ENCODE measurements at regions not wholly inside any gene's neighbourhood (a gene's known extent, or its start where the extent isn't known, plus 50 kb on each side); places are given as distances from the start of the nearest gene placed in this dataset.

DNA sequence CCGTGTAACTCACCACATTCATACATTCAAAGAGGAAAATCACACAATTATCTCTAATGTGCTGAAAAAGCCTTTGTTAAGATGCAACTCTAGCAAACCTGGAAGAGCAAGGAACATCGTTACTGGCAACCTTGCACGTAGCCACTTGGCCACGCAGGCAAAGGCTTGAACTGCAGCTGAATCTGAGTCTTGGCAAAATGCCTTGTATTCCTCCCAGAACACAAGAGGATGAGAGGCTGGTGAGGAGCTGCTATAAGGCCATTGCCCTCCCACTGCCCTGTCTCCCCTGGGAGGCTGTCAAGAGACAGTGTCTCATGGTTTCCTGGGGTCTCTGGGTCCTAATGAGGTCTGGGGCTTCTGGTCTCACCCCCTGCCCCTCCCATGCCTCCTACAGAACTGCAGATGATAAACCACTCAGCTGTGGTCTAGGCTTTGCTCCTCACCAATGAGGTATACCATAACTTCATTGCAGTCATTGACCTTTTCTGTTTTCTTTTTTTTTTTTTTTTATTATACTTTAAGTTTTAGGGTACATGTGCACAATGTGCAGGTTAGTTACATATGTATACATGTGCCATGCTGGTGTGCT lies 141.4 kb downstream of the SPP2 start:
- H3K4me3 ChIP-seq (ENCODE audit: low read length) = no peak overlapping the region
- no peak overlapping the region for H3K9ac ChIP-seq (ENCODE audit: low read depth, low read length)
- H3K27me3 ChIP-seq (ENCODE audit: insufficient read depth, low read length) = no peaks in the 10 kb centered on the region
- H3K4me1 ChIP-seq (ENCODE audit: insufficient read depth, low read length) = no peaks in the 10 kb centered on the region; the same call in none of the 2 replicates
- H3K36me3 ChIP-seq (ENCODE audit: insufficient read depth, low read depth, low read length) = no peaks in the 10 kb centered on the region
- no peak overlapping the region for H3K27ac ChIP-seq (ENCODE audit: low read length)
- H3K9me3 ChIP-seq (ENCODE audit: insufficient read depth, low read depth, low read length) = no peaks in the 10 kb centered on the region

DNA sequence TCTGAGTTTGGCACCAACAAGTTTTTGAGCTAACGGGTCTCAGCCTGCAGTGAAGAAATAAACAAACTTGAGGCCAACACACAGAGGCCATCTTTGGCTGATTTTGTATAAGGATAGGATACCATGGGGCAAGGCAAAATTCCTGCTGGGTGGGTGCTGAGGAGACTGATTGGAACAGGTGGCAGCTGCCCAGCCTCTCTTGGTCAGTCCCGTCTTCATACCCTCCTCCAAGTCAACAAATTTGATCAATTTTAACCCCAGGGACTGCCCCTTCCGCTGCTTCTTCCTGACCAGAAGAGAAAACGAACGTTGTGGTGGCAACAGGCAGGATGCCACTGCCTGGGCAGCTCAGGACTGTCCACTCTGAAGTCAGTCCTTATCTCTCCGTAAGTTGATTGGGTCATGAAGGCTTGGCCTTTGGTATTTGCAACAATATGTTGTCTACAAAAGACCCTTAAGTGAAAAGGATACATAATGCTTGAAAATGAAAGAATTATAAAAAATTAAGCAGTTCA lies 139.3 kb downstream of the SPP2 start:
- H3K27me3 ChIP-seq (ENCODE audit: insufficient read depth, low read length) = no peaks in the 10 kb centered on the region
- H3K27ac ChIP-seq (ENCODE audit: low read length) = no peak overlapping the region
- no peak overlapping the region for H3K9ac ChIP-seq (ENCODE audit: low read depth, low read length)
- H3K36me3 ChIP-seq (ENCODE audit: insufficient read depth, low read depth, low read length) = no peaks in the 10 kb centered on the region
- H3K4me1 ChIP-seq (ENCODE audit: insufficient read depth, low read length) = no peaks in the 10 kb centered on the region; the same call in 1 of the 2 replicates
- no peaks in the 10 kb centered on the region for H3K9me3 ChIP-seq (ENCODE audit: insufficient read depth, low read depth, low read length)
- H3K4me3 ChIP-seq (ENCODE audit: low read length) = no peak overlapping the region

- Histone ChIP-seq H3K9me3 (ENCODE audit: insufficient read depth, low read depth, low read length) (no peaks in the 10 kb centered on the region), H3K36me3 (ENCODE audit: insufficient read depth, low read depth, low read length) (no peaks in the 10 kb centered on the region), H3K4me3 (ENCODE audit: low read length) (no peak overlapping the region), H3K27me3 (ENCODE audit: insufficient read depth, low read length) (no peaks in the 10 kb centered on the region), H3K4me1 (ENCODE audit: insufficient read depth, low read length) (no peaks in the 10 kb centered on the region; the same call in 1 of the 2 replicates), H3K27ac (ENCODE audit: low read length) (no peak overlapping the region), H3K9ac (ENCODE audit: low read depth, low read length) (no peak overlapping the region)
Measured at GRCh38 chr2:234189230-234189629, 138.7 kb downstream of the SPP2 start.

DNA sequence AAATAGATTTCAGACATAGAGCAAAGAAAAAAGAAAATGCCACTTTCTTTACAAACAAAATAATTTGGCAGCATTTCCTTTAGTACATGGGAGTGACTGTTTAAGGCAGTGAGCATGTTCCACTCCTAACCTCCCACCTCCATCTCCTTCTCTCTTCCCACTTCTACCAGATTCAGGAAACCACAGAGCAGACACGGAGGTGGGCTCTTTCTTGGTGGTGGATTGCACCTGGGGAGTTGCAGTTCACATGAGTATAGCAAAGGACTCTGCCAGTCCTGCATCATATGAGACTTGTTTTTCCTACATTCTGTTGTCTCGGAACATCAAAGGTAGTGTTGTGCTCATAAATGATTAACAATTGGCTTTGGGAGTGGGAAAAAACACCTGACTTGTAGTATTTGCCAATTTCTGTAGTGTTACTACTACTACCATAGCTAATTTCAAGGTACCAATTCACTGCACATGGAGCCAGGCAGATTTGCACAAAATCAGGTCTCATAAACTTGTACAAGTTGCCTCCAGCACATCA lies 137.2 kb downstream of the SPP2 start:
- Histone ChIP-seq H3K36me3 (ENCODE audit: insufficient read depth, low read depth, low read length) (no peaks in the 10 kb centered on the region), H3K9ac (ENCODE audit: low read depth, low read length) (no peak overlapping the region), H3K4me1 (ENCODE audit: insufficient read depth, low read length) (no peaks in the 10 kb centered on the region; the same call in 1 of the 2 replicates), H3K4me3 (ENCODE audit: low read length) (no peak overlapping the region), H3K27ac (ENCODE audit: low read length) (no peak overlapping the region), H3K9me3 (ENCODE audit: insufficient read depth, low read depth, low read length) (no peaks in the 10 kb centered on the region), H3K27me3 (ENCODE audit: insufficient read depth, low read length) (no peaks in the 10 kb centered on the region)

- Histone ChIP-seq H3K9ac (ENCODE audit: low read depth, low read length) (no peak overlapping the region), H3K27ac (ENCODE audit: low read length) (no peak overlapping the region), H3K4me1 (ENCODE audit: insufficient read depth, low read length) (no peaks in the 10 kb centered on the region), H3K36me3 (ENCODE audit: insufficient read depth, low read depth, low read length) (no peaks in the 10 kb centered on the region), H3K27me3 (ENCODE audit: insufficient read depth, low read length) (no peaks in the 10 kb centered on the region), H3K9me3 (ENCODE audit: insufficient read depth, low read depth, low read length) (no peaks in the 10 kb centered on the region), H3K4me3 (ENCODE audit: low read length) (no peak overlapping the region)
Measured at GRCh38 chr2:234181121-234181520, 130.6 kb downstream of the SPP2 start.

- Histone ChIP-seq H3K36me3 (ENCODE audit: insufficient read depth, low read depth, low read length) (no peaks in the 10 kb centered on the region), H3K4me1 (ENCODE audit: insufficient read depth, low read length) (no peaks in the 10 kb centered on the region), H3K27me3 (ENCODE audit: insufficient read depth, low read length) (no peaks in the 10 kb centered on the region), H3K9ac (ENCODE audit: low read depth, low read length) (no peak overlapping the region), H3K27ac (ENCODE audit: low read length) (no peak overlapping the region), H3K9me3 (ENCODE audit: insufficient read depth, low read depth, low read length) (no peaks in the 10 kb centered on the region), H3K4me3 (ENCODE audit: low read length) (no peak overlapping the region)
Measured at GRCh38 chr2:234179031-234179363, 128.5 kb downstream of the SPP2 start.

DNA sequence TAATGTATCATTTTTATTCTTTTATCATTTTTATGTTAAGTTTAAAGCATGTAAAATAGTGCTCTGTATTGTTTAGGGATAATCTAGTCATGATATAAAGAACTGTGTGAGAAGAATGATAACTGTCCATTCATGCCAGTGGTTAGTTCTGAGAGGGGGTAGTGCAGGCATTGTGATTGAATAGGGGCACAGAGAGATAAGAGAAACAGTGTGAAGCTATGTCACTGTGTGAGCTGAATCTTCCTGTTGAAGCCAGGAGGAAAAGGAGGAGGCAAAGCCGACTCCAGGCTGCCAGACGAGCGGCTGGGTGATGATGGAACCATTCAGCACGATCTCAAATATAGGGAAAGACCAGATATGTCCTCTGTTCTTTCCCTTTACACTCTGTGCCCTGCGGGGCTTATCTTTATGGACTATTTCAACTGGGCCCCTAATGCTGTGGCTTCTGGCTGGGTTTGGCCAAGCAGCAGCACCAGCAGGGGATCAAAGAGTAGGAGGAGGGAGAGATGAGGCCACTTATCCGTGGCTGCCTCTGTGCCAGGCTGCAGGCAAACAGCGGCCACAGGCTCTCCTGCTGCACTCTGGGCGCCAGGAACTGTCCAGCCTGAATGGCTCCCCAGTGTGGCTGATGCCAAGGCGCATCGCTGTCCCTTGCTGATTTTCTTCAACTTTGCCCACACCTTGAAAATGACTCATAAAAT lies 128.0 kb downstream of the SPP2 start:
- no peaks in the 10 kb centered on the region for H3K27me3 ChIP-seq (ENCODE audit: insufficient read depth, low read length)
- no peak overlapping the region for H3K9ac ChIP-seq (ENCODE audit: low read depth, low read length)
- H3K4me3 ChIP-seq (ENCODE audit: low read length) = no peak overlapping the region
- H3K9me3 ChIP-seq (ENCODE audit: insufficient read depth, low read depth, low read length) = no peaks in the 10 kb centered on the region
- H3K36me3 ChIP-seq (ENCODE audit: insufficient read depth, low read depth, low read length) = no peaks in the 10 kb centered on the region
- no peaks in the 10 kb centered on the region for H3K4me1 ChIP-seq (ENCODE audit: insufficient read depth, low read length)
- H3K27ac ChIP-seq (ENCODE audit: low read length) = no peak overlapping the region

DNA sequence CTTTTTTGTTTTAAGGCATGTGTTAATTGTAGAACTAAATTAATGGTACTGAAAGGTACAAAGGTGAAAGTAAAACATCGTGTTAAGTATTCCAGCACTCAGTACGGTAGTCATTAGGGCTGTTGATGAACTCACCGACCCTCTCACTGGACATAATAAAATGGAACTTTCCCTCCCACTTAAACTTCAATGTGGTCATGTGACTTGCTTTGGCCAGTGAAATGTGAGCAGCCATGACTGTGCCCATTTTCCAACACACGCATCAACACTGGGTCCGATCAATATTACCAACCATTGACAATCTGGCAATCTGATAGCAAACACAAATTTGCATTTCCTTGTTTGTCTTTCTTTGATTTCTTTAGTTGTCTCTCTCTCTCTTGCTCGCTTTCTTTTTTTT lies 125.1 kb downstream of the SPP2 start:
- H3K27me3 ChIP-seq (ENCODE audit: insufficient read depth, low read length) = no peaks in the 10 kb centered on the region
- no peaks in the 10 kb centered on the region for H3K36me3 ChIP-seq (ENCODE audit: insufficient read depth, low read depth, low read length)
- H3K4me1 ChIP-seq (ENCODE audit: insufficient read depth, low read length) = no peaks in the 10 kb centered on the region
- no peaks in the 10 kb centered on the region for H3K9me3 ChIP-seq (ENCODE audit: insufficient read depth, low read depth, low read length)
- no peak overlapping the region for H3K4me3 ChIP-seq (ENCODE audit: low read length)
- no peak overlapping the region for H3K9ac ChIP-seq (ENCODE audit: low read depth, low read length)
- no peak overlapping the region for H3K27ac ChIP-seq (ENCODE audit: low read length)

- H3K4me1 ChIP-seq (ENCODE audit: insufficient read depth, low read length) = no peaks in the 10 kb centered on the region
- H3K27ac ChIP-seq (ENCODE audit: low read length) = no peak overlapping the region
Measured at GRCh38 chr2:234174742-234175141, 124.2 kb downstream of the SPP2 start.

DNA sequence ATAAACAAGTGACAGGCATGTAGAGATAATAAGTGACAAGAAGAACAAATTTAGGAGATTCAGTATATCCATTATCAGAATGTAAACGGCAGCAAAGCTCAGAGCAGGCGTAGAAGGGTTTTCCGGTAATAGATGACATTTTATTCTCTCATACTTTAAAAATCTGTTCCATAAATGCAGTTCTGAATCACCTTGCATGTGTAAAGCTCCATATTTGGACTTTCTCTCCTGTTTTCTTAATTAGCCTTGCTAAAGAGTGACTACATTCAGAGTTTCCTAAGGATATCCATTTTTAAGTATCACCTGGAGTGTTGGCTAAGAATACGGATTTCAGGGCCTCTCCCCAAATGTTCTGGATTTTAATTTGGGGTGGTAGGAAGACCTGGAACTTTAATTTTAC lies 122.0 kb downstream of the SPP2 start:
- H3K27ac ChIP-seq (ENCODE audit: low read length) = no peak overlapping the region

More at GRCh38 chr2:234174742-234175141, 124.2 kb downstream of the SPP2 start:
- Histone ChIP-seq H3K36me3 (ENCODE audit: insufficient read depth, low read depth, low read length) (no peaks in the 10 kb centered on the region), H3K27me3 (ENCODE audit: insufficient read depth, low read length) (no peaks in the 10 kb centered on the region), H3K9ac (ENCODE audit: low read depth, low read length) (no peak overlapping the region), H3K9me3 (ENCODE audit: insufficient read depth, low read depth, low read length) (no peaks in the 10 kb centered on the region), H3K4me3 (ENCODE audit: low read length) (no peak overlapping the region)

GRCh38 chr2:234172066-234172465 lies 121.6 kb downstream of the SPP2 start:
- peaks cover 9% of the 10 kb centered on the region; the same call in 1 of the 2 replicates for H3K4me1 ChIP-seq (ENCODE audit: insufficient read depth, low read length)

More for the DNA sequence above, 122.0 kb downstream of the SPP2 start:
- no peaks in the 10 kb centered on the region for H3K36me3 ChIP-seq (ENCODE audit: insufficient read depth, low read depth, low read length)
- H3K4me3 ChIP-seq (ENCODE audit: low read length) = no peak overlapping the region
- H3K9ac ChIP-seq (ENCODE audit: low read depth, low read length) = no peak overlapping the region
- H3K9me3 ChIP-seq (ENCODE audit: insufficient read depth, low read depth, low read length) = no peaks in the 10 kb centered on the region
- H3K27me3 ChIP-seq (ENCODE audit: insufficient read depth, low read length) = no peaks in the 10 kb centered on the region
- peaks cover 9% of the 10 kb centered on the region; the same call in 1 of the 2 replicates for H3K4me1 ChIP-seq (ENCODE audit: insufficient read depth, low read length)

DNA sequence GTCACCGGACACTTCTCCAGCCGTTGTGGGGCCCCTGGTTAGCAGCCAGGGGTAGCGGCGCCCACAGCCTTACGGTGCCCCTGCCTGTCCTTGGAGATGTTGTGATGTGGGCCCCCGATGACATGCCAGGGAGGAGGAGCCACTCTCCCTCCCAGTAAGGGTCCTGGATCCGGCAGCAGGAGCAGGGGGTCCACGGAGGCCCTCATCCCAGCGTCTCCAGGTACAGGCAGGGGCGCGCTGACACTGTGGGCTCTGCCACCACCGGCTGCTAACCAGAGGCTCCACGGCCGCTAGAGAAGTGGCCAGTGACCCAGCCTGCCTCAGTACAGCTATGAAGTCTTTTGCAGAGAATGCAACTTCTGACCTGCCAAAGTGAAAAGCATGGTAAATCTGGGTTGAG lies 121.2 kb downstream of the SPP2 start:
- H3K27ac ChIP-seq (ENCODE audit: low read length) = no peak overlapping the region
- H3K36me3 ChIP-seq (ENCODE audit: insufficient read depth, low read depth, low read length) = no peaks in the 10 kb centered on the region
- H3K4me3 ChIP-seq (ENCODE audit: low read length) = no peak overlapping the region
- no peak overlapping the region for H3K9ac ChIP-seq (ENCODE audit: low read depth, low read length)
- H3K9me3 ChIP-seq (ENCODE audit: insufficient read depth, low read depth, low read length) = no peaks in the 10 kb centered on the region
- H3K4me1 ChIP-seq (ENCODE audit: insufficient read depth, low read length) = peaks cover 9% of the 10 kb centered on the region; the same call in 1 of the 2 replicates
- H3K27me3 ChIP-seq (ENCODE audit: insufficient read depth, low read length) = no peaks in the 10 kb centered on the region

More at GRCh38 chr2:234172066-234172465, 121.6 kb downstream of the SPP2 start:
- no peaks in the 10 kb centered on the region for H3K36me3 ChIP-seq (ENCODE audit: insufficient read depth, low read depth, low read length)
- H3K27me3 ChIP-seq (ENCODE audit: insufficient read depth, low read length) = no peaks in the 10 kb centered on the region
- H3K27ac ChIP-seq (ENCODE audit: low read length) = no peak overlapping the region
- H3K9ac ChIP-seq (ENCODE audit: low read depth, low read length) = no peak overlapping the region
- H3K9me3 ChIP-seq (ENCODE audit: insufficient read depth, low read depth, low read length) = no peaks in the 10 kb centered on the region
- no peak overlapping the region for H3K4me3 ChIP-seq (ENCODE audit: low read length)

All from iPS-20b (cell line).